Right lobe of liver (tissue), 6 donors: ENCODE measurements at regions not wholly inside any gene's neighbourhood (a gene's known extent, or its start where the extent isn't known, plus 50 kb on each side); places are given as distances from the start of the nearest gene placed in this dataset.

Experiments
- ATAC-seq, 4 donors: fragments of 200-7000 bp; cut with Tn5 transposase; one replicate each; pipeline ENCODE4 v1.9.1; 2020; ENCODE audit warnings: mild to moderate bottlenecking in 4 of 4, moderate library complexity in 4 of 4
- DNase-seq, 3 donors: peaks; one replicate each; pipeline ENCODE4 v3.0.0-alpha.2; 2020
- H3K27ac ChIP-seq, 3 donors: fragments of 200-600 bp; one replicate each; pipeline ENCODE4 v1.8.0; 2022
- H3K27me3 ChIP-seq, 2 donors: fragments of 200-600 bp; one replicate each; pipeline ENCODE4 v1.8.0; 2022
- H3K36me3 ChIP-seq, 4 donors: fragments of 200-600 bp; sonication (generic) in 1 of 4; one replicate each; pipeline versions ENCODE4 v1.5.1 to v1.8.0; 2017 to 2022; ENCODE audit warnings: control low read depth in 1 of 4
- H3K4me1 ChIP-seq, 4 donors: fragments of 200-600 bp; sonication (generic) in 1 of 4; one replicate each; pipeline versions ENCODE4 v1.5.1 to v1.8.0; 2017 to 2022; ENCODE audit warnings: control low read depth in 1 of 4
- H3K4me3 ChIP-seq, 3 donors: fragments of 200-600 bp; one replicate each; pipeline ENCODE4 v1.8.0; 2022
- H3K9me3 ChIP-seq, 4 donors: fragments of 200-600 bp; sonication (generic) in 1 of 4; one replicate each; pipeline versions ENCODE4 v1.5.1 to v1.8.0; 2017 to 2022; ENCODE audit warnings: control low read depth in 1 of 4
- CTCF ChIP-seq, 4 donors: fragments of 200-600 bp in 3 of 4; fragments of 450-650 bp in 1 of 4; IDR thresholded peaks; one replicate each; pipeline versions ENCODE4 v1.5.1 to v1.8.0; 2016 to 2022; ENCODE audit warnings: antibody characterized with exemption in 4 of 4, mild to moderate bottlenecking in 2 of 4
- POLR2A ChIP-seq: fragments of 450-650 bp; IDR thresholded peaks from one replicate; pipeline ENCODE4 v1.6.1; 2017; ENCODE audit warnings: antibody characterized with exemption, mild to moderate bottlenecking
- WGBS: methylation state at CpG from one replicate; pipeline ENCODE4 v1.1.6; 2018; ENCODE audit warnings: low coverage, low lambda C conversion rate; ENCODE audit not compliant: insufficient coverage; ENCODE audit errors: missing lambda C conversion rate; 5-methylcytosine and 5-hydroxymethylcytosine counted together
- intact Hi-C, 2 donors: fragments of 100-400 bp; cut with DNase I; formaldehyde crosslinking; loops; one replicate each; pipeline versions ENCODE4 v1.11.2 to v1.14.1; 2022
- donor health status: DM: no; HTN: yes; CAD: no.
- donor health status: DM: no; HTN: no; CAD: no.
- donor health status: DM: no; HTN: no; CAD: no.
- donor health status: DM: no; HTN: yes; CAD: no.
- donor health status: DM: no; HTN: yes; CAD: no.

- Histone ChIP-seq H3K9me3 (no peaks in the 10 kb centered on the region), H3K4me3 (no peak overlapping the region), H3K27ac (no peak overlapping the region), H3K4me1 (no peaks in the 10 kb centered on the region), H3K36me3 (no peaks in the 10 kb centered on the region), H3K27me3 (no peaks in the 10 kb centered on the region)
- no peak for DNase-seq
- 17% methylated on average over 2 of the region's 3 CpGs for WGBS
- intact Hi-C loops: no loop called here
- ATAC-seq: no peak
- TF ChIP-seq CTCF (IDR thresholded peaks at IDR 0.05): no peak
- TF ChIP-seq POLR2A: no peak
These were observed 830.2 kb upstream of the SOX11 start for GRCh38 chr2:4862031-4862430.

GRCh38 chr2:4866198-4866597, 826.0 kb upstream of the SOX11 start:
- WGBS: 84% methylated on average over 4 of the region's 4 CpGs
- TF ChIP-seq CTCF (IDR thresholded peaks at IDR 0.05) (no peak), POLR2A (no peak)
- no peaks in the 10 kb centered on the region for H3K36me3 ChIP-seq
- intact Hi-C loops: no loop called here
- ATAC-seq (no peak), DNase-seq (no peak)
- no peaks in the 10 kb centered on the region for H3K9me3 ChIP-seq
- H3K4me1 ChIP-seq: no peaks in the 10 kb centered on the region
- no peak overlapping the region for H3K27ac ChIP-seq
- H3K4me3 ChIP-seq: no peak overlapping the region
- H3K27me3 ChIP-seq: no peaks in the 10 kb centered on the region

- TF ChIP-seq POLR2A: no peak
- no peak for TF ChIP-seq CTCF (IDR thresholded peaks at IDR 0.05)
- intact Hi-C loops: no loop called here
- no peaks in the 10 kb centered on the region for H3K27me3 ChIP-seq
- no peaks in the 10 kb centered on the region for H3K9me3 ChIP-seq
- no peak for ATAC-seq
- no peaks in the 10 kb centered on the region for H3K36me3 ChIP-seq
- H3K27ac ChIP-seq: no peak overlapping the region
- H3K4me3 ChIP-seq: no peak overlapping the region
- no peaks in the 10 kb centered on the region for H3K4me1 ChIP-seq
- DNase-seq: no peak
- WGBS: 20% methylated on average over 1 of the region's 1 CpG
These were observed 823.7 kb upstream of the SOX11 start for GRCh38 chr2:4868466-4868865.

GRCh38 chr2:4869154-4869553, 823.0 kb upstream of the SOX11 start:
- Histone ChIP-seq H3K27me3 (no peaks in the 10 kb centered on the region), H3K4me1 (no peaks in the 10 kb centered on the region), H3K9me3 (no peaks in the 10 kb centered on the region), H3K36me3 (no peaks in the 10 kb centered on the region), H3K4me3 (no peak overlapping the region), H3K27ac (no peak overlapping the region)
- no peak for ATAC-seq
- TF ChIP-seq POLR2A: no peak
- TF ChIP-seq CTCF (IDR thresholded peaks at IDR 0.05): no peak
- intact Hi-C loops: no loop called here
- 47% methylated on average over 8 of the region's 8 CpGs for WGBS
- DNase-seq: no peak

- 68% methylated on average over 6 of the region's 6 CpGs for WGBS
- no peaks in the 10 kb centered on the region for H3K27me3 ChIP-seq
- H3K27ac ChIP-seq: no peak overlapping the region
- intact Hi-C loops: no loop called here
- TF ChIP-seq CTCF (IDR thresholded peaks at IDR 0.05): no peak
- no peak for TF ChIP-seq POLR2A
- DNase-seq: no peak
- ATAC-seq: no peak
- H3K4me3 ChIP-seq: no peak overlapping the region
- no peaks in the 10 kb centered on the region for H3K4me1 ChIP-seq
- H3K9me3 ChIP-seq: no peaks in the 10 kb centered on the region
- no peaks in the 10 kb centered on the region for H3K36me3 ChIP-seq
These were observed 818.8 kb upstream of the SOX11 start for GRCh38 chr2:4873364-4873763.
